Keratinocyte (primary cell): ENCODE measurements at regions not wholly inside any gene's neighbourhood (a gene's known extent, or its start where the extent isn't known, plus 50 kb on each side); places are given as distances from the start of the nearest gene placed in this dataset.

ENCODE experiments used
- small RNA-seq, 3 experiments: library from RNA; depleted of rRNA; stranded (forward); fragments of <200 nt; gene quantifications; one replicate each; pipeline ENCODE3, GENCODE V24; 2012; ENCODE audit warnings: low read depth in 3 of 3, low replicate concordance in 1 of 3; ENCODE audit not compliant: insufficient read length in 3 of 3

Small RNAs in the stretch of these regions (small RNA-seq; reads per million reads assigned to genes)
- gene MIR587 (0 reads per million in 3 experiments), gene RNU6-117P (0 reads per million in 3 experiments)
